Mesodermal cell (in vitro differentiated cells): ENCODE measurements at regions not wholly inside any gene's neighbourhood (a gene's known extent, or its start where the extent isn't known, plus 50 kb on each side); places are given as distances from the start of the nearest gene placed in this dataset.
"Not testable (repeated sequence)": the region's sequence is repeated elsewhere in the genome, so short reads cannot be mapped to it uniquely, and the experiment has no call there.

Experiments
- H3K27ac ChIP-seq: 2 replicates; pipeline ENCODE4 v1.7.0; 2013; ENCODE audit warnings: mild to moderate bottlenecking, low read depth, low read length, moderate library complexity; ENCODE audit not compliant: severe bottlenecking
- H3K36me3 ChIP-seq: 2 replicates; pipeline ENCODE4 v1.7.1; 2013; ENCODE audit warnings: mild to moderate bottlenecking, low read length, moderate library complexity; ENCODE audit not compliant: control insufficient read depth, insufficient read depth
- H3K4me1 ChIP-seq: one replicate; pipeline ENCODE4 v1.7.1; 2013; ENCODE audit warnings: mild to moderate bottlenecking, low read length; ENCODE audit not compliant: insufficient read depth, control insufficient read depth, poor library complexity, severe bottlenecking
- H3K4me3 ChIP-seq: 2 replicates; pipeline ENCODE4 v1.7.0; 2013; ENCODE audit warnings: low read length, control low read depth, mild to moderate bottlenecking; ENCODE audit not compliant: insufficient read depth, poor library complexity, severe bottlenecking; ENCODE audit errors: extremely low read depth
- H3K9me3 ChIP-seq: 2 replicates; pipeline ENCODE4 v1.7.1; 2013; ENCODE audit warnings: mild to moderate bottlenecking, low read length, moderate library complexity; ENCODE audit not compliant: control insufficient read depth
- WGBS, 2 experiments: methylation state at CpG; one replicate each; pipeline ENCODE4 v1.1.5; 2013; ENCODE audit warnings: missing lambda C conversion rate in 2 of 2; ENCODE audit not compliant: insufficient coverage in 2 of 2; 5-methylcytosine and 5-hydroxymethylcytosine counted together

GRCh38 chr2:132068407-132068806 is 93.3 kb downstream of the ANKRD30BL start:
- not testable (repeated sequence) for H3K27ac ChIP-seq, H3K4me3 ChIP-seq, H3K9me3 ChIP-seq, H3K4me1 ChIP-seq, H3K36me3 ChIP-seq
- 89 to 91% methylated on average over 8 to 10 of the region's 13 CpGs for WGBS, 2 experiments

- WGBS, 2 experiments: no CpG with 5 or more reads among the region's 2 CpGs
- H3K9me3 ChIP-seq, H3K4me1 ChIP-seq, H3K27ac ChIP-seq, H3K36me3 ChIP-seq, H3K4me3 ChIP-seq: not testable (repeated sequence)
Measured at GRCh38 chr2:132065391-132065790, 96.4 kb downstream of the ANKRD30BL start.

GRCh38 chr2:132039609-132040236 is 122.0 kb downstream of the ANKRD30BL start:
- 79 to 90% methylated on average over 2 of the region's 5 CpGs for WGBS, 2 experiments
- not testable (repeated sequence) for H3K4me1 ChIP-seq

GRCh38 chr2:132038883-132039235 is 122.9 kb downstream of the ANKRD30BL start:
- no CpG with 5 or more reads among the region's 1 CpG for WGBS, 2 experiments
- not testable (repeated sequence) for H3K9me3 ChIP-seq, H3K36me3 ChIP-seq, H3K4me1 ChIP-seq, H3K27ac ChIP-seq
- H3K4me3 ChIP-seq: peak overlapping the region; percentile 63

More at GRCh38 chr2:132039609-132040236, 122.0 kb downstream of the ANKRD30BL start:
- not testable (repeated sequence) for H3K4me3 ChIP-seq, H3K9me3 ChIP-seq, H3K27ac ChIP-seq, H3K36me3 ChIP-seq

DNA sequence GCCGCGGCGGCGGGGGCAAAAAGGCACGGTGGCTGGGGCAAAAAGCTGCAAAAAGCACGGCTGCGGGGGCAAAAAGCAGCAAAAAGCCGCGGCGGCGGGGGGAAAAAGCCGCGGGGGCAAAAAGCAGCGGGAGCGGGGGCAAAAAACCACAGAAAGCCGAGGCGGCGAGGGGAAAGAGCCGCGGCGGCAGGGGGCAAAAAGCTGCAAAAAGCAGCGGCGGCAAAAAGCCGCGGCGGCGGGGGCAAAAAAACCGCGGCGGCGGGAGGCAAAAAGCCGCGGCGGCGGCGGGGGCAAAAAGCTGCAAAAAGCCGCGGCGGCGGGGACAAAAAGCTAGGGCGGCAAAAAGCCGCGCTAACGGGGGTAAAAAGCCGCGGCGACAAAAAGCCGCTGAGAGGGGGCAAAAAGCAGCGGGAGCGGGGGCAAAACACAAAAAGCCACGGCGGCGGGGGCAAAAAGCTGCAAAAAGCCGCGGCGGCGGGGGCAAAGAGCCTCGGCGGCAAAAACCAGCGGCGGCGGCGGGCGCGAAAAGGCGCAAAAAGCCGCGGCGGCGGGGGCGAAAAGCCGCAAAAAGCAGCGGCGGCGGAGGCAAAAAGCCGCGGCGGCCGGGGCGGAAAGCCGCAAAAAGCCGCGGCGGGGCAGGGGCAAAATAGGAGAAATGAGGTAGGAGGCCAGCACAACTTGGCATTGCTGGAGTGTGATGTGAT is 123.4 kb downstream of the ANKRD30BL start:
- Histone ChIP-seq H3K9me3 (no peaks in the 10 kb centered on the region), H3K4me3 (peak overlapping the region; percentile 63), H3K36me3 (no peaks in the 10 kb centered on the region), H3K4me1 (no peaks in the 10 kb centered on the region), H3K27ac (no peak overlapping the region)
- 0 to 1% methylated on average over 19 to 21 of the region's 84 CpGs for WGBS, 2 experiments

DNA sequence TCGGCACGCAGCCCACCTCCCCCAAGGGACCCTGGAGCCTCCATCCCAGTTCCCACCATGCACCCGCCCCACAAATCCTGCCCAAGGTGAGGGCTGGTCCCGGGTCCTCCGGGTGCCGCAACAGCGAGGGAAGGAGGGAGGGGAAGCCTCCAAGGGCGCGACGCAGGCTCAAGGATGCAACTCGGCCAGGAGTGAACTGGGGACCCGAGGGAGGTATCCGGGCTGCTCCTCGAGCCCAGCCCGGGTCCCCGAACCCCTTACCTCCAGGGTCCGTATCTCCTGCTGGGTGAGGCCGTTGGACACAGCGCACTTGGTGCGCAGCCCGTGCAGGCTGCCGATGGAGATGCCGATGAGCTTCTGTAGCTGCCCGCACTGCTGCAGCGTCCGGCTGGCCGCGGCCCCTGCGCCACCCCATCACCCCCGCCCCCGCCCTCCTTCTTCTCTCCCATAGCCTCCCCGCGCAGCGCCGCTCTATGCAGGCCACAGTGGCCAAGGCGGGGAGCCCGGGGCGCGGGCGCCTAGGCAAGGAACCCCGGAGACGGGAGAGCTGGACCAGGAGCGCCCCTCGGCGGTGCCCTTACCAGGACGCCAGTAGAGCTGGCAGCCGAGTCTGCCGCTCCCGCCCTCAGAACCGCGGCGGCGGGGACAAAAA is 124.1 kb downstream of the ANKRD30BL start:
- WGBS, 2 experiments: 5 to 7% methylated on average over 24 of the region's 53 CpGs
- no peaks in the 10 kb centered on the region for H3K4me1 ChIP-seq
- peak overlapping the region; percentile 63 for H3K4me3 ChIP-seq
- H3K9me3 ChIP-seq: no peaks in the 10 kb centered on the region
- H3K27ac ChIP-seq: no peak overlapping the region
- no peaks in the 10 kb centered on the region for H3K36me3 ChIP-seq

GRCh38 chr2:132034646-132035045 is 127.1 kb downstream of the ANKRD30BL start:
- no peaks in the 10 kb centered on the region for H3K9me3 ChIP-seq
- no peak overlapping the region for H3K4me3 ChIP-seq
- no peaks in the 10 kb centered on the region for H3K36me3 ChIP-seq
- no peak overlapping the region for H3K27ac ChIP-seq
- WGBS, 2 experiments: 35 to 41% methylated on average over 2 of the region's 2 CpGs
- no peaks in the 10 kb centered on the region for H3K4me1 ChIP-seq

GRCh38 chr2:132033949-132034348 is 127.8 kb downstream of the ANKRD30BL start:
- Histone ChIP-seq H3K27ac (no peak overlapping the region), H3K4me3 (no peak overlapping the region), H3K4me1 (no peaks in the 10 kb centered on the region), H3K9me3 (no peaks in the 10 kb centered on the region), H3K36me3 (no peaks in the 10 kb centered on the region)
- 59 to 70% methylated on average over 2 of the region's 2 CpGs for WGBS, 2 experiments

DNA sequence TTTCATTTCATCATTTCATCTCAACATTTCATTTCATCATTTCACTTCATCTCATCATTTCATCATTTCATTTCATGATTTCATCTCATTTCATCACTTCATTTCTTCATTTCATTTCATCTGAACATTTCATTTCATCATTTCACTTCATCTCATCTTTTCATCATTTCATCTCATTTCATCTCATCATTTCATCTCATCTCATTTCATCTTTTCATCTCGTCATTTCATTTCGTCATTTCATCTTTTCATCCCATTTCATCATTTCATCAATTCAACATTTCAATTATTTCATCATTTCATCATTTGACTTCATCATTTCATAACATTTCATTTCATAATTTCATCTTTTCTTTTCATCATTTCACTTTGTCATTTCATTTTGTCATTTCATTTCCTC is 128.4 kb downstream of the ANKRD30BL start:
- H3K36me3 ChIP-seq: no peaks in the 10 kb centered on the region
- no peaks in the 10 kb centered on the region for H3K4me1 ChIP-seq
- H3K27ac ChIP-seq: no peak overlapping the region
- H3K4me3 ChIP-seq: no peak overlapping the region
- H3K9me3 ChIP-seq: no peaks in the 10 kb centered on the region
- WGBS, 2 experiments: 61 to 85% methylated on average over 2 of the region's 2 CpGs

DNA sequence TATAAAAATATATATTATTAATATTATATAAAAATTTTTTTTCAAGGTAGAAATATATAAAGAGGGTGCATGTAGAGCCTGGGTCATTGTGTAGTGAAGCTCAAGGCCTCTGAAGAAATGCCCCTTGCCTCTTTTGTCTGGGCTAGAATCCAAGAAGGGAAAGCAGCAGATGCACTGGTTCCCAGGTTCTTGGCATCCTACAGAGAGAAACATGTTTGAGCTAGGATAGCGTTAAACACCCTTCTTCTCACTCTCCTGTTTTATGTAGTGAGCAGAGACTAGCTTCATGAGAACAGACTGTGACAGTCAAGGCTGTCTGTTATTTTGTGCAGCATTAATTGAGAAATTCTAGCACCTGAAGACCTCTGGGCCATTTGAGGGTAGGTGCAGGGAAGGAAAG is 149.7 kb downstream of the ANKRD30BL start:
- not testable (repeated sequence) for H3K4me3 ChIP-seq, H3K27ac ChIP-seq, H3K36me3 ChIP-seq, H3K9me3 ChIP-seq, H3K4me1 ChIP-seq
- WGBS, 2 experiments: no CpG with 5 or more reads among the region's 1 CpG
